Transverse colon (tissue), 4 donors: ENCODE measurements at regions not wholly inside any gene's neighbourhood (a gene's known extent, or its start where the extent isn't known, plus 50 kb on each side); places are given as distances from the start of the nearest gene placed in this dataset.

Experiments used
- DNase-seq: peaks from one replicate; pipeline ENCODE4 v3.0.0-alpha.2; 2019
- H3K27ac ChIP-seq, 4 donors: fragments of 200-600 bp; sonication (generic); 2 replicates each; pipeline ENCODE4 v1.5.1; 2016 to 2018; ENCODE audit warnings: inconsistent platforms in 4 of 4
- H3K27me3 ChIP-seq: fragments of 200-600 bp; sonication (generic); 2 replicates; pipeline ENCODE4 v1.5.1; 2017; ENCODE audit warnings: inconsistent platforms
- H3K36me3 ChIP-seq, 4 donors: fragments of 200-600 bp; sonication (generic); 2 replicates each; pipeline ENCODE4 v1.5.1; 2017 to 2019; ENCODE audit warnings: inconsistent platforms in 4 of 4
- H3K4me1 ChIP-seq, 4 donors: fragments of 200-600 bp; sonication (generic); 2 replicates each; pipeline ENCODE4 v1.5.1; 2017 to 2020; ENCODE audit warnings: inconsistent platforms in 4 of 4
- H3K4me3 ChIP-seq, 4 donors: fragments of 200-600 bp; sonication (generic); 1 replicate in 1 of 4; 2 replicates in 3 of 4; pipeline versions ENCODE4 v1.5.1 to v1.6.1; 2017 to 2019; ENCODE audit warnings: inconsistent platforms in 4 of 4
- H3K9me3 ChIP-seq, 2 donors: fragments of 200-600 bp; sonication (generic); 2 replicates each; pipeline ENCODE4 v1.5.1; 2017 to 2019; ENCODE audit warnings: inconsistent platforms in 2 of 2
- CTCF ChIP-seq, 5 experiments: fragments of 200-600 bp in 3 of 5; fragments of 450-650 bp in 2 of 5; sonication (generic) in 3 of 5; IDR thresholded peaks; 1 replicate in 2 of 5; 2 replicates in 3 of 5; pipeline ENCODE4 v1.5.1; 2016 to 2017; ENCODE audit warnings: antibody characterized with exemption in 5 of 5, inconsistent platforms in 3 of 5, mild to moderate bottlenecking in 2 of 5, moderate library complexity in 1 of 5
- EP300 ChIP-seq: sonication (generic); formaldehyde crosslinking; IDR thresholded peaks from one replicate; pipeline ENCODE4 v1.6.1; 2017; ENCODE audit warnings: antibody characterized with exemption, low read depth
- POLR2A ChIP-seq: fragments of 450-650 bp; IDR thresholded peaks from one replicate; pipeline ENCODE4 v1.6.1; 2016; ENCODE audit warnings: antibody characterized with exemption, mild to moderate bottlenecking, moderate library complexity
- POLR2AphosphoS5 ChIP-seq, 3 donors: sonication (generic); formaldehyde crosslinking; IDR thresholded peaks; one replicate each; pipeline ENCODE4 v1.6.1; 2016; ENCODE audit warnings: antibody characterized with exemption in 3 of 3
- WGBS, 2 donors: methylation state at CpG; one replicate each; pipeline ENCODE4 v1.1.5; 2018; ENCODE audit warnings: low coverage in 1 of 2; 5-methylcytosine and 5-hydroxymethylcytosine counted together
- in situ Hi-C, 4 donors: fragments of 200-750 bp; cut with MboI; loops; one replicate each; pipeline versions ENCODE4 v1.15.0 to v1.15.1; 2017; ENCODE audit warnings: low sequenced_read_pairs in 3 of 4, low pct_ligation_motif_present in 1 of 4, low pct_unique_long_range_greater_than_20kb in 1 of 4
- intact Hi-C: fragments of 100-400 bp; cut with DNase I; formaldehyde crosslinking; loops from one replicate; pipeline ENCODE4 v1.15.1; 2023; ENCODE audit warnings: low total_unique reads

- intact Hi-C loops, result no loop called here
- TF ChIP-seq POLR2A (no peak), POLR2AphosphoS5 (IDR thresholded peaks at IDR 0.05) (no peak), CTCF (IDR thresholded peaks at IDR 0.05) (no peak), EP300 (no peak)
- DNase-seq, result no peak
- Histone ChIP-seq H3K36me3 (no peaks in the 10 kb centered on the region), H3K27ac (no peak overlapping the region), H3K9me3 (no peaks in the 10 kb centered on the region), H3K27me3 (peaks cover 5% of the 10 kb centered on the region), H3K4me3 (no peak overlapping the region), H3K4me1 (no peaks in the 10 kb centered on the region)
- in situ Hi-C loops, result no loop called here
- WGBS, 2 donors, result 71 to 76% methylated on average over 5 to 6 of the region's 6 CpGs
Observed at GRCh38 chr14:98233656-98234055, 1038.3 kb downstream of the BCL11B start.

GRCh38 chr14:98234208-98234607 lies 1037.8 kb downstream of the BCL11B start:
- Histone ChIP-seq H3K4me3 (no peak overlapping the region), H3K9me3 (no peaks in the 10 kb centered on the region), H3K27me3 (peaks cover 5% of the 10 kb centered on the region), H3K27ac (no peak overlapping the region), H3K4me1 (no peaks in the 10 kb centered on the region), H3K36me3 (no peaks in the 10 kb centered on the region)
- 22 to 59% methylated on average over 1 to 2 of the region's 2 CpGs for WGBS, 2 donors
- TF ChIP-seq POLR2AphosphoS5 (IDR thresholded peaks at IDR 0.05) (no peak), CTCF (IDR thresholded peaks at IDR 0.05) (no peak), POLR2A (no peak), EP300 (no peak)
- intact Hi-C loops (no loop called here), in situ Hi-C loops (no loop called here)
- DNase-seq, result no peak

- TF ChIP-seq EP300 (no peak), CTCF (IDR thresholded peaks at IDR 0.05) (no peak), POLR2AphosphoS5 (IDR thresholded peaks at IDR 0.05) (no peak), POLR2A (no peak)
- Histone ChIP-seq H3K27me3 (peaks cover 5% of the 10 kb centered on the region), H3K27ac (no peak overlapping the region), H3K4me1 (no peaks in the 10 kb centered on the region), H3K4me3 (no peak overlapping the region), H3K36me3 (no peaks in the 10 kb centered on the region), H3K9me3 (no peaks in the 10 kb centered on the region)
- no peak for DNase-seq
- WGBS, 2 donors, result 80 to 85% methylated on average over 1 to 3 of the region's 3 CpGs
- in situ Hi-C loops (no loop called here), intact Hi-C loops (no loop called here)
Observed at GRCh38 chr14:98236314-98236713, 1035.7 kb downstream of the BCL11B start.

GRCh38 chr14:98237939-98238338 lies 1034.1 kb downstream of the BCL11B start:
- intact Hi-C loops (no loop called here), in situ Hi-C loops (no loop called here)
- Histone ChIP-seq H3K27ac (no peak overlapping the region), H3K4me1 (no peaks in the 10 kb centered on the region), H3K9me3 (no peaks in the 10 kb centered on the region), H3K36me3 (no peaks in the 10 kb centered on the region), H3K4me3 (no peak overlapping the region), H3K27me3 (peaks cover 2% of the 10 kb centered on the region)
- TF ChIP-seq CTCF (IDR thresholded peaks at IDR 0.05), result no peak
- TF ChIP-seq POLR2AphosphoS5 (IDR thresholded peaks at IDR 0.05), result no peak
- no peak for TF ChIP-seq EP300
- TF ChIP-seq POLR2A, result no peak
- 66 to 70% methylated on average over 4 of the region's 4 CpGs for WGBS, 2 donors
- DNase-seq, result no peak
